ENCODE measurements at regions not wholly inside any gene's neighbourhood (a gene's known extent, or its start where the extent isn't known, plus 50 kb on each side); places are given as distances from the start of the nearest gene placed in this dataset.

DNA sequence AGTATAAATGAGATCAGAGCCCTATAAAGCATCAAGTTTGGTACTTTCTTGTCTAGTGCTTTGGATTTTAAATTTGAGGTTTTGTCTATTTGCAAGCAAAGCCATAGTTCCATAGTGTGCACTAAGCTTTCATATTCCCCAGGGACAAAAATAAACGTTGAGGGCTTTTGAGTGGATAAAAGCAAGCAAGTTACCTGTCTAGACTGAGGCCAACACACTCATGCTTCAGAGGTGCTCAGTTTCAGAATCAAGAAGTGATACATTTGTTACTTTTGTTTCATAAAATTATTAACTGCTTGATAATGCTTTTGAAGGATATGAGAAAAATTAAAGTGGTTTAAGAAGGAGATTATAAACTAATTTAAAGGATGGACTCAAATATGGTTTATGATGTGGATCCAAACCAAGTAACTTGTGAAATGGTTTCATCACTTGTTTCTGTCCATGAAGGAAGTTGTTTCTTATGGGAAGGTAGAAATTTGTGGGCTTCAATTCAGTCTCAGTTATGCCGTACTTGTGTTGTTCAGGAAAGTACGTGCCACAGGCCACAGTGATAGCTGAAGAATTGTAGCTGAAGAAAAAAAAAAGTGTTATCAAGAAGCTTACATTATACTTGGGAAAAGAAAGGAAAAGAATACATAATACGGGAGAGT, 71.2 kb downstream of the CHRM3 start:
- TF ChIP-seq, protein P1, sequence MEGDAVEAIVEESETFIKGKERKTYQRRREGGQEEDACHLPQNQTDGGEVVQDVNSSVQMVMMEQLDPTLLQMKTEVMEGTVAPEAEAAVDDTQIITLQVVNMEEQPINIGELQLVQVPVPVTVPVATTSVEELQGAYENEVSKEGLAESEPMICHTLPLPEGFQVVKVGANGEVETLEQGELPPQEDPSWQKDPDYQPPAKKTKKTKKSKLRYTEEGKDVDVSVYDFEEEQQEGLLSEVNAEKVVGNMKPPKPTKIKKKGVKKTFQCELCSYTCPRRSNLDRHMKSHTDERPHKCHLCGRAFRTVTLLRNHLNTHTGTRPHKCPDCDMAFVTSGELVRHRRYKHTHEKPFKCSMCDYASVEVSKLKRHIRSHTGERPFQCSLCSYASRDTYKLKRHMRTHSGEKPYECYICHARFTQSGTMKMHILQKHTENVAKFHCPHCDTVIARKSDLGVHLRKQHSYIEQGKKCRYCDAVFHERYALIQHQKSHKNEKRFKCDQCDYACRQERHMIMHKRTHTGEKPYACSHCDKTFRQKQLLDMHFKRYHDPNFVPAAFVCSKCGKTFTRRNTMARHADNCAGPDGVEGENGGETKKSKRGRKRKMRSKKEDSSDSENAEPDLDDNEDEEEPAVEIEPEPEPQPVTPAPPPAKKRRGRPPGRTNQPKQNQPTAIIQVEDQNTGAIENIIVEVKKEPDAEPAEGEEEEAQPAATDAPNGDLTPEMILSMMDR (IDR thresholded peaks at IDR 0.05; ENCODE audit: insufficient read depth, low read length, poor library complexity, severe bottlenecking): no peak
- no peak for TF ChIP-seq EZH2phosphoT487 (conservative IDR thresholded peaks at IDR 0.05; ENCODE audit: low read length)
